HL-60 (cell line): ENCODE measurements at regions not wholly inside any gene's neighbourhood (a gene's known extent, or its start where the extent isn't known, plus 50 kb on each side); places are given as distances from the start of the nearest gene placed in this dataset.
"Not testable (repeated sequence)": the region's sequence is repeated elsewhere in the genome, so short reads cannot be mapped to it uniquely, and the experiment has no call there.

ENCODE experiments used
- DNase-seq, 2 experiments: peaks; one replicate each; pipeline ENCODE4 v3.0.0-alpha.2; 2010 to 2020; ENCODE audit warnings: low read depth in 1 of 2, low spot score in 1 of 2
- H3K27ac ChIP-seq: fragments of 250-450 bp; sonication (Bioruptor Pico); replicated peaks from 2 replicates; pipeline ENCODE4 v1.5.1; 2020; ENCODE audit warnings: mild to moderate bottlenecking, moderate library complexity
- H3K27me3 ChIP-seq: fragments of 250-450 bp; sonication (Bioruptor Pico); 2 replicates; pipeline ENCODE4 v1.5.1; 2021; ENCODE audit warnings: mild to moderate bottlenecking, moderate library complexity; ENCODE audit not compliant: insufficient read depth, poor library complexity, severe bottlenecking
- H3K4me3 ChIP-seq: replicated peaks from 2 replicates; pipeline ENCODE4 v1.5.1; 2011; ENCODE audit warnings: mild to moderate bottlenecking, control low read depth, low read length; ENCODE audit not compliant: insufficient read depth
- CTCF ChIP-seq: IDR thresholded peaks from one replicate; pipeline ENCODE4 v1.5.1; 2011; ENCODE audit warnings: low read length, control low read depth, inconsistent platforms; ENCODE audit not compliant: insufficient read depth
- GABPA ChIP-seq: IDR thresholded peaks from 2 replicates; pipeline ENCODE4 v1.6.1; 2012; ENCODE audit warnings: low read depth
- POLR2AphosphoS5 ChIP-seq: IDR thresholded peaks from 2 replicates; pipeline ENCODE4 v1.6.1; 2012; ENCODE audit warnings: low read depth
- REST ChIP-seq: IDR thresholded peaks from 2 replicates; pipeline ENCODE4 v1.6.1; 2012; ENCODE audit warnings: low read depth; ENCODE audit not compliant: insufficient replicate concordance
- SPI1 ChIP-seq: IDR thresholded peaks from 2 replicates; pipeline ENCODE4 v1.6.1; 2012; ENCODE audit warnings: low read depth, mild to moderate bottlenecking, borderline replicate concordance

DNA sequence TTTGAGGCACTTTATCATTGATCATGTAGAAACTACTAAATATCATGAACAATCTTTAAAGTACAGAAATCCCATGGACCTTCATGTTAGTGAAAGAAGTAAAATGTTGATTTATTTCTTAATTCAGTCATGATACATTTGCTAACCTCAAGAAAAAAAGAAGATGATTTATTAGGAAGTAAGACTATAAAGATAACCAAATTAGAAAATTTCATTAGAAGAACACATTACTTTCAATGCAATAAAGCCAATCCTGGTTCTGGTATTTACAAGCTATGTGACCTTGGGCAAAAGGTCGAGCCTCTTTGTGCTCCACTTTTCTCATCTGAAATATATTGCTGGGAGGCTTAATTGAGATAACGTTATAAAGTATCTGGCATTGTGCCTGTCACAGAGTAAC is 365.0 kb downstream of the KIF20B start:
- Histone ChIP-seq H3K27ac (no peak overlapping the region), H3K4me3 (no peak overlapping the region), H3K27me3 (no peaks in the 10 kb centered on the region)
- no peak for TF ChIP-seq CTCF
- no peak for DNase-seq

DNA sequence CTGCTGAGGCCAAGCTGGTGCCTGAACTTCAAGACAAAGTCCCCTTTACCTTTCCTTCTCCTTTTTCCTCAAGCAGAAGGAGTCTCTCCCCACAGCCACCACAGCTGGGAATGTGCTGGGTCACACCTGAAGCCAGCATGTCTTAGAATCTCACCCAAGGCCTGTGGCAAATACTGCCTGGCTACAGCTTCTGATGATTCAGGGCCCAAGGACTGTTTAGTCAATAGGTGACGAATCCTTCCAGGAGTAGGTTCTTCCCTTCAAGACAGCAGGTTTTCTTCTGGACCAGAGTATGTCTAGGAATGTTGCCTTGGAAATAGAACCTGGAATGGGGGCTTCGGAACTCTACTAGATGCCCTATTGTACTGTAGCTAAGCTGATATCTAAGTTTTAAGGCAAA is 374.6 kb downstream of the KIF20B start:
- TF ChIP-seq CTCF, result no peak
- TF ChIP-seq GABPA, result no peak
- no peak for TF ChIP-seq SPI1
- TF ChIP-seq POLR2AphosphoS5, result no peak
- TF ChIP-seq REST, result no peak
- no peak overlapping the region for H3K27ac ChIP-seq
- H3K4me3 ChIP-seq, result no peak overlapping the region
- no peaks in the 10 kb centered on the region for H3K27me3 ChIP-seq
- no peak for DNase-seq

- H3K27ac ChIP-seq, result no peak overlapping the region
- no peak for DNase-seq
- TF ChIP-seq REST, result no peak
- no peak for TF ChIP-seq POLR2AphosphoS5
- TF ChIP-seq CTCF, result no peak
- no peak for TF ChIP-seq SPI1
- no peak for TF ChIP-seq GABPA
- no peaks in the 10 kb centered on the region for H3K27me3 ChIP-seq
- no peak overlapping the region for H3K4me3 ChIP-seq
These were observed 378.4 kb downstream of the KIF20B start for GRCh38 chr10:90079819-90080218.

GRCh38 chr10:90086606-90087190 is 385.3 kb downstream of the KIF20B start:
- DNase-seq, H3K27me3 ChIP-seq, H3K27ac ChIP-seq, H3K4me3 ChIP-seq: not testable (repeated sequence)
